Loucy (cell line): ENCODE measurements at regions not wholly inside any gene's neighbourhood (a gene's known extent, or its start where the extent isn't known, plus 50 kb on each side); places are given as distances from the start of the nearest gene placed in this dataset.
"Not testable (repeated sequence)": the region's sequence is repeated elsewhere in the genome, so short reads cannot be mapped to it uniquely, and the experiment has no call there.

ENCODE experiments used
- H2AFZ ChIP-seq: fragments of 200-600 bp; sonication (generic); 2 replicates; pipeline ENCODE4 v1.6.0; 2016; ENCODE audit warnings: antibody characterized with exemption, mild to moderate bottlenecking, low read length, moderate library complexity
- H3F3A ChIP-seq: fragments of 200-600 bp; 2 replicates; pipeline ENCODE4 v1.6.0; 2016; ENCODE audit warnings: antibody characterized with exemption, low read depth, mild to moderate bottlenecking
- H3K27me3 ChIP-seq: fragments of 200-600 bp; sonication (generic); 2 replicates; pipeline ENCODE4 v1.6.1; 2014; ENCODE audit warnings: low read length, mild to moderate bottlenecking; ENCODE audit not compliant: insufficient read depth, poor library complexity, severe bottlenecking
- H3K36me3 ChIP-seq: fragments of 200-600 bp; sonication (generic); 2 replicates; pipeline ENCODE4 v1.6.1; 2016; ENCODE audit warnings: low read length; ENCODE audit not compliant: insufficient read depth
- H3K4me1 ChIP-seq: fragments of 200-600 bp; sonication (generic); 2 replicates; pipeline ENCODE4 v1.5.1; 2014; ENCODE audit warnings: low read length, mild to moderate bottlenecking; ENCODE audit not compliant: insufficient read depth, poor library complexity, severe bottlenecking
- H3K4me2 ChIP-seq: fragments of 200-600 bp; sonication (generic); 2 replicates; pipeline ENCODE4 v1.6.0; 2014; ENCODE audit warnings: antibody characterized with exemption, low read length, low read depth, mild to moderate bottlenecking; ENCODE audit not compliant: poor library complexity, severe bottlenecking
- H3K4me3 ChIP-seq: fragments of 200-600 bp; sonication (generic); 2 replicates; pipeline ENCODE4 v1.5.1; 2014; ENCODE audit warnings: low read length, mild to moderate bottlenecking, mixed read lengths; ENCODE audit not compliant: poor library complexity, severe bottlenecking
- H3K79me2 ChIP-seq: fragments of 200-600 bp; sonication (generic); 2 replicates; pipeline ENCODE4 v1.6.1; 2014; ENCODE audit warnings: low read length; ENCODE audit not compliant: insufficient read depth
- H3K9ac ChIP-seq: fragments of 200-600 bp; sonication (generic); 2 replicates; pipeline ENCODE4 v1.6.0; 2014; ENCODE audit warnings: mild to moderate bottlenecking, low read depth, low read length, moderate library complexity; ENCODE audit not compliant: poor library complexity, severe bottlenecking
- H3K9me2 ChIP-seq: fragments of 200-600 bp; sonication (generic); replicated peaks from 2 replicates; pipeline ENCODE4 v1.6.1; 2016; ENCODE audit warnings: low read depth, low read length, mixed read lengths
- H3K9me3 ChIP-seq: fragments of 200-600 bp; sonication (generic); 2 replicates; pipeline ENCODE4 v1.6.1; 2014; ENCODE audit warnings: mild to moderate bottlenecking, antibody characterized with exemption, low read length, low read depth; ENCODE audit not compliant: insufficient read depth
- H4K20me1 ChIP-seq: fragments of 200-600 bp; sonication (generic); 2 replicates; pipeline ENCODE4 v1.6.0; 2014; ENCODE audit warnings: antibody characterized with exemption, low read length, mild to moderate bottlenecking; ENCODE audit not compliant: insufficient read depth, poor library complexity, severe bottlenecking
- EZH2phosphoT487 ChIP-seq: fragments of 200-600 bp; IDR thresholded peaks from 2 replicates; pipeline ENCODE4 v1.6.1; 2018; ENCODE audit warnings: antibody characterized with exemption, mild to moderate bottlenecking, moderate library complexity, borderline replicate concordance
- TF ChIP-seq, protein P1 (sequence below): fragments of 200-600 bp; sonication (generic); conservative IDR thresholded peaks from 2 replicates; pipeline ENCODE4 v1.5.1; 2014; ENCODE audit warnings: mild to moderate bottlenecking, antibody characterized with exemption, low read length

DNA sequence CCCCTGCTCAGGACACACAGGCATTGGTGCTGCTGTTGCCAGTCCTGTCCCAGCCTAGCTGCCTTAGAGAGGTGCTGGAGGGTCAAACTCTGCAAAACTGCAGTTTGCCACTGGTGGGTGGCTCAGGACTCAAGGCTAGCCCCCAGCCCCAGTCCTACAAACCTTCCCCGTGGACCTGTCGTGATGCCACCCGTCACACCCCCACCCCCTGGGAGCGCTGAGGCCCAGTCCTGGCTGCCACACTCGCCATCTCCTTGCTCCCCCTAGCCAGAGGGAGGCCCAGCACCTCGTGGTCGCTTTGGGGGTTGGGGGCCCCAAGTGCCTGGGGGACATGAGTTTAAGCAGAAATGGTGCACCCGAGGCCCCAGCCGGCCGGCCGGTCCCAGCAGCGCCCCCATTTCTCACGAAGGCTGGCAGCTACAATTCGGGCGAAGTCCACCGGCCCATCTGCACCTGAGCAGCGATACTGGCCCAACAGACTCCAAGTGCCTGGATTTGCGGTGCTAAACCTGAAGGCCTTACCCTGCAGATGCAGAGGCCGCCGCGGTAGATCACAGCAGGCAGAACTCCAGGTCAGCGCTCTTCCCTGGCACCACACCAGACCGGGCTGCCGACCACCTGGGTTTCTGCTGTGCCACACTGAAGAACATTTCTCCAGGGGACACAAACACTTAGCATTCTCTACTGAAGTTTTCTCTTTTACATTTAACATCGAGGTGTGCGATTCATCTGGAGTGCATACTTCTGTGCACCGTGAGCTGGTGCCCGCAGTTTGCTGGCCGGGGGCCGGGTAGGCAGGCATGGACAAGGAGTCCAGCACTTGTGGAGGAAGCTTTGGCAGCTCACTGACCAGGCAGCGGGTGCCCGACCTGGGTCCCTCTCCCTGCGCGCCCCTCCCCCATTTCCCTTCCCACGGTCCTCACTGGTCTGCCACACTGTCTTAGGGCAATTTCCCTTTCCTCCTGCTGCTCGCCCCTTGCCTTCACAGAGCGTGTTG, 130.0 kb downstream of the KCNJ12 start:
- no peaks in the 10 kb centered on the region for H3K27me3 ChIP-seq
- H4K20me1 ChIP-seq, result no peaks in the 10 kb centered on the region
- TF ChIP-seq, protein P1, sequence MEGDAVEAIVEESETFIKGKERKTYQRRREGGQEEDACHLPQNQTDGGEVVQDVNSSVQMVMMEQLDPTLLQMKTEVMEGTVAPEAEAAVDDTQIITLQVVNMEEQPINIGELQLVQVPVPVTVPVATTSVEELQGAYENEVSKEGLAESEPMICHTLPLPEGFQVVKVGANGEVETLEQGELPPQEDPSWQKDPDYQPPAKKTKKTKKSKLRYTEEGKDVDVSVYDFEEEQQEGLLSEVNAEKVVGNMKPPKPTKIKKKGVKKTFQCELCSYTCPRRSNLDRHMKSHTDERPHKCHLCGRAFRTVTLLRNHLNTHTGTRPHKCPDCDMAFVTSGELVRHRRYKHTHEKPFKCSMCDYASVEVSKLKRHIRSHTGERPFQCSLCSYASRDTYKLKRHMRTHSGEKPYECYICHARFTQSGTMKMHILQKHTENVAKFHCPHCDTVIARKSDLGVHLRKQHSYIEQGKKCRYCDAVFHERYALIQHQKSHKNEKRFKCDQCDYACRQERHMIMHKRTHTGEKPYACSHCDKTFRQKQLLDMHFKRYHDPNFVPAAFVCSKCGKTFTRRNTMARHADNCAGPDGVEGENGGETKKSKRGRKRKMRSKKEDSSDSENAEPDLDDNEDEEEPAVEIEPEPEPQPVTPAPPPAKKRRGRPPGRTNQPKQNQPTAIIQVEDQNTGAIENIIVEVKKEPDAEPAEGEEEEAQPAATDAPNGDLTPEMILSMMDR, result no peak
- no peak for TF ChIP-seq EZH2phosphoT487

DNA sequence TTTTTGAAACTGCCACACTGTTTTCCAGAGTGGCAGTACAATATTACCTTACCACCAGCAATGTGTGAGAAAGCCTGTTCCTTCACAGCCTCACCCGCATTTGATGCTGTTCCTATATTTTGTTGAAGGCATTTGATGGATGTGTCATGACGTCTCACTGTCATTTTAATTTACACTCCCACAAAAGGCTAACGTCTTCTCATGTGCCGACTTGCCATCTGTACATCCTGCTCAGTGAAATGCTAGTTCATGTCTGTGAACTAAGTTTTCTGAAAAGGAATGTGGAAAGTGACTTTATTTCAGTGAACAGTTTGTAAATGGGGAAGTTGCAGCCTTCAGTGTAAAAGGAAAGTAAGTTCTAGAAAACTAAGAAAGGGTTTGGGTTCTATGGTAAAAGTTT, 131.6 kb downstream of the KCNJ12 start:
- not testable (repeated sequence) for H3K36me3 ChIP-seq, H3F3A ChIP-seq, H3K4me1 ChIP-seq, H3K79me2 ChIP-seq, H3K9me2 ChIP-seq, H2AFZ ChIP-seq, H4K20me1 ChIP-seq, H3K4me2 ChIP-seq, H3K9ac ChIP-seq, H3K27me3 ChIP-seq, H3K9me3 ChIP-seq, H3K4me3 ChIP-seq

More for the DNA sequence above, 130.0 kb downstream of the KCNJ12 start:
- Histone ChIP-seq H3K79me2 (no peaks in the 10 kb centered on the region), H3F3A (no peaks in the 10 kb centered on the region), H3K9ac (no peak overlapping the region), H3K4me3 (no peak overlapping the region), H3K36me3 (no peaks in the 10 kb centered on the region), H3K9me3 (no peaks in the 10 kb centered on the region), H3K9me2 (no peaks in the 10 kb centered on the region), H2AFZ (no peak overlapping the region), H3K4me2 (no peak overlapping the region), H3K4me1 (no peaks in the 10 kb centered on the region)

GRCh38 chr17:21508211-21508610, 132.1 kb downstream of the KCNJ12 start:
- H3K27me3 ChIP-seq, result no peaks in the 10 kb centered on the region
- H3F3A ChIP-seq, result no peaks in the 10 kb centered on the region
- H3K9me3 ChIP-seq, result no peaks in the 10 kb centered on the region
- H3K4me1 ChIP-seq, result no peaks in the 10 kb centered on the region
- no peak for TF ChIP-seq EZH2phosphoT487
- TF ChIP-seq, protein P1, result no peak
- no peak overlapping the region for H3K9ac ChIP-seq
- no peaks in the 10 kb centered on the region for H3K36me3 ChIP-seq
- H4K20me1 ChIP-seq, result no peaks in the 10 kb centered on the region
- no peaks in the 10 kb centered on the region for H3K79me2 ChIP-seq
- no peak overlapping the region for H2AFZ ChIP-seq
- H3K4me2 ChIP-seq, result no peak overlapping the region
- H3K9me2 ChIP-seq, result no peaks in the 10 kb centered on the region
- no peak overlapping the region for H3K4me3 ChIP-seq

DNA sequence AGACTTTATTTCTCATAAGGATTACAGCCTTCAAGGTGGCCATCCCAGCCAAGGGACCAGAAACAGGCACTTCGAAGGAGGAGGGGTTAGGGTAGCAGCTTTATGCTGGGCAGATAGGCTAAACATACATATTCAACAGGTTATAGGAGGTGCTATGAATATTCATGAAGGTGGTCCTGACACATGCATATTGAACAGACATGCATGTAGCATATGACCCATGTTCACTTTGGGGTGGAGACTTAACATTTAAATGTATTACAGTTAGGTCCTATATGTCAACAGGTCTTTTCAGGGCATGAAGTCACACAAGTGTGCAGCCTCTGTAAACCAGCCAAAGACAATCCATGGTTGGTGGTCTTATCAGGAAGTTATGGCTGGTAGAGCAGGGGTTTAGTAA, 133.2 kb downstream of the KCNJ12 start:
- not testable (repeated sequence) for H3K4me1 ChIP-seq, H2AFZ ChIP-seq, H4K20me1 ChIP-seq, H3K4me3 ChIP-seq, H3K36me3 ChIP-seq, H3K9me3 ChIP-seq, H3K27me3 ChIP-seq, H3K9ac ChIP-seq, H3K79me2 ChIP-seq, H3K9me2 ChIP-seq, H3F3A ChIP-seq, H3K4me2 ChIP-seq
